Fibroblast of mammary gland (primary cell): ENCODE measurements at regions not wholly inside any gene's neighbourhood (a gene's known extent, or its start where the extent isn't known, plus 50 kb on each side); places are given as distances from the start of the nearest gene placed in this dataset.
"Not testable (repeated sequence)": the region's sequence is repeated elsewhere in the genome, so short reads cannot be mapped to it uniquely, and the experiment has no call there.

Experiments used
- DNase-seq: peaks from one replicate; pipeline ENCODE4 v3.0.0-alpha.2; 2010; ENCODE audit warnings: low read depth
- H3K4me3 ChIP-seq: 2 replicates; pipeline ENCODE4 v1.5.1; 2011; ENCODE audit warnings: low read depth, mild to moderate bottlenecking, low read length, moderate library complexity; ENCODE audit not compliant: control insufficient read depth
- TF ChIP-seq, protein P1 (sequence below): conservative IDR thresholded peaks from 2 replicates; pipeline ENCODE4 v1.5.1; 2011; ENCODE audit warnings: low read depth, low read length, inconsistent platforms; ENCODE audit not compliant: control insufficient read depth, insufficient read depth

- TF ChIP-seq, protein P1, sequence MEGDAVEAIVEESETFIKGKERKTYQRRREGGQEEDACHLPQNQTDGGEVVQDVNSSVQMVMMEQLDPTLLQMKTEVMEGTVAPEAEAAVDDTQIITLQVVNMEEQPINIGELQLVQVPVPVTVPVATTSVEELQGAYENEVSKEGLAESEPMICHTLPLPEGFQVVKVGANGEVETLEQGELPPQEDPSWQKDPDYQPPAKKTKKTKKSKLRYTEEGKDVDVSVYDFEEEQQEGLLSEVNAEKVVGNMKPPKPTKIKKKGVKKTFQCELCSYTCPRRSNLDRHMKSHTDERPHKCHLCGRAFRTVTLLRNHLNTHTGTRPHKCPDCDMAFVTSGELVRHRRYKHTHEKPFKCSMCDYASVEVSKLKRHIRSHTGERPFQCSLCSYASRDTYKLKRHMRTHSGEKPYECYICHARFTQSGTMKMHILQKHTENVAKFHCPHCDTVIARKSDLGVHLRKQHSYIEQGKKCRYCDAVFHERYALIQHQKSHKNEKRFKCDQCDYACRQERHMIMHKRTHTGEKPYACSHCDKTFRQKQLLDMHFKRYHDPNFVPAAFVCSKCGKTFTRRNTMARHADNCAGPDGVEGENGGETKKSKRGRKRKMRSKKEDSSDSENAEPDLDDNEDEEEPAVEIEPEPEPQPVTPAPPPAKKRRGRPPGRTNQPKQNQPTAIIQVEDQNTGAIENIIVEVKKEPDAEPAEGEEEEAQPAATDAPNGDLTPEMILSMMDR = no peak
- H3K4me3 ChIP-seq = no peak overlapping the region
- DNase-seq = peak; percentile 57
These were observed 494.6 kb upstream of the KLF6 start for GRCh38 chr10:4279655-4280054.

DNA sequence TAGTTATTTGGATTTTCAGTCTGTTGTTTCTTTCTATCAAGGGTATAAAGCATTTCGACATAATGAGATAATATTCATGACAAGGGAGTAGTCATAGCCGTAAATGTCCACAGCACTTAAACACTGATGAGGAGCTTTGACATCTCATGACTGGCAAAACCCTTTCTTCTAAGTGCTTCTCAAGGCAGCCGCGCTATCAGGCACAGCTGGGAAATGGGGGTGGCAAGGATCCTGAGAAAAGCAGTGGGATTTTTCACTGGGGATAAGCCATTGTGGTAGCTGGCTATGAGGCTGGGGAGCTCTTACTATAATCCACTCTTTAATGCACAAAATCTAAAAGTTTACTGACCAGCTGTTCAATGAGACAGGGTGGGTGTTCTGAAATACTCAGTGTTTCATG is 493.2 kb upstream of the KLF6 start:
- no peak for DNase-seq
- no peak overlapping the region for H3K4me3 ChIP-seq
- TF ChIP-seq, protein P1 = no peak

DNA sequence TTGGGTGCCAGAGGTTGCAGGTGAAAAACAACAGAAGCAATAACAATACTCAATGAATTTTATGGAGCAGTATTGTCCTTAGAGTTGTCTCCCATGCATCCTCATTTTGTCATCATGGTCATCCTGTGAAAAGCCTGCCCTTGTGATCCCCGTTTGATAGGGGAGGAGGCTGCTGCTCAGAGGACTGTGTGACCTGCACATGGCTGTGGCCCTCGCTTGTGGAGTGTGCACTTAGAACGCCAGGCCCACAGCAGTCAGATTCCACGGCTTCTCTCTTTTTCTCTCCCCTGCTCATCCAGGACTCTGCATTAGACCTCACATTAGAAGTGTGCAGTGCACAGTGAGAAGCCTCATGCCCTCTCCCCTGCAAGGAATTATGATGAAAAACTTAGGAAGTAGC is 491.1 kb upstream of the KLF6 start:
- TF ChIP-seq, protein P1 = no peak
- no peak for DNase-seq
- H3K4me3 ChIP-seq = no peak overlapping the region

DNA sequence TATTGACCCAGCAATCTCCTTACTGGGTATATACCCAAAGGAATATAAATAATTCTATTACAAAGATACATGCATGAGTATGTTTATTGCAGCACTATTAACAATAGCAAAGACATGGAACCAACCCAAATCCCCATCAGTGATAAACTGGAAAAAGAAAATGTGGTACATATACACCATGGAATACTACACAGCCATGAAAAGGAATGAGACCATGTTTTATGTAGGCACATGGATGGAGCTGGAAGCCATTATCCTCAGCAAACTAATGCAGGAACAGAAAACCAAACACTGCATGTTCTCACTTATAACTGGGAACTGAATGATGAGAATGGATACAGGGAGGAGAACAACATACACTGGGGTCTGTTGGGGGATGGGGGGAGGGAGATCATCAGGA is 489.7 kb upstream of the KLF6 start:
- not testable (repeated sequence) for DNase-seq, H3K4me3 ChIP-seq

DNA sequence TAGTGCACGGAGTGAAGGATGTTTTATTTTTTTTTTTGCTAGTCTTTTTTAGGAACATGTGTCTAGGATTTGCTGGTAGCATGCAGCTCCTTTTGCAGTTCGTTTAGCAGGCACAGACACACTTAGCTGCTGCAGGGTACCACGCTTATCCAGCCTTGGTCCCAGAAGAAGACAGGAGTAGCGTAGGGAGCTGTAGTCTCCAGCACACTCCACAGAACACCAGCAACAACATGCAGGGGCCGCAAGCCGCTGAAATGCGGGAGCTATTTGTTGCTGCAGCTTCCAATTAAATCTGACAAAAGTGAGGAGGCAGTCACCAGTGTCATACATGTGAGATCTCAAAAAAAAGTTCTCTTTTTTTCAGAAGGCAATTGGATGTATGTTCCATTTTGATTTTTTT is 486.2 kb upstream of the KLF6 start:
- TF ChIP-seq, protein P1 = no peak
- H3K4me3 ChIP-seq = no peak overlapping the region
- no peak for DNase-seq

DNA sequence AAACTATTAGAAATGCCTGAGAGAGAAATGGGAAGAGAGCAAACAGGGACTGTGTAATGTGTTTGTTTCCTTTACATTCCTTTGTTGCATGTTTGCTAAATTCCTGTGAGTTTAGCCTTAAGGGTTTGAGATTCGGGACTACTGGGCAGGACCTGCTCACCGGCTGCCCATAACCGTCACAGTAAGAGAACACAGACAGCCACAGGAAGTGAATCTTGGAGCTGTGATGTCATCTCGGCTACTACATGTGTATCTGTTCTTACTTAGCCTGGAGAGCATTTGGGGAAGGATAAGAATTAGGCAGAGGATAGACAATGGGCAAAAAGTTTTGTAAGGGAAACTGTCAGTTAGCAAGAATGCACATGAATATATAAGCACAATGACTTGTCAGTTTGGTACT is 485.1 kb upstream of the KLF6 start:
- DNase-seq = peak; percentile 87
- TF ChIP-seq, protein P1 = no peak
- no peak overlapping the region for H3K4me3 ChIP-seq

DNA sequence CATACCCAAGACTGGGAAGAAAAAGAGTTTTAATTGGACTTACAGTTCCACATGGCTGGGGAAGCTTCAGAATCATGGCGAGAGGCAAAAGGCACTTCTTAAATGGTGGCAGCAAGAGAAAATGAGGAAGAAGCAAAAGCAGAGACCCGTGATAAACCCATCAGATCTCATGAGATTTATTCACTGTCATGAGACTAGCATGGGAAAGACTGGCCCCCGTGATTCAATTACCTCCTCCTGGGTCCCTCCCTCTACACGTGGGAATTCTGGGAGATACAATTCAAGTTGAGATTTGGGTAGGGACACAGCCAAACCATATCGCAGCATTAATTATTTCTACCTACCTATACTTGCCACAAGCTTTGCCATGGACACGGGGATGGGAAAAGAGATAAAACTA is 483.5 kb upstream of the KLF6 start:
- H3K4me3 ChIP-seq, DNase-seq: not testable (repeated sequence)

GRCh38 chr10:4267086-4267773 is 482.2 kb upstream of the KLF6 start:
- TF ChIP-seq, protein P1 = peak; percentile 23
- no peak overlapping the region for H3K4me3 ChIP-seq
- peak; percentile 55 for DNase-seq
